GM19193 (cell line): ENCODE measurements at regions not wholly inside any gene's neighbourhood (a gene's known extent, or its start where the extent isn't known, plus 50 kb on each side); places are given as distances from the start of the nearest gene placed in this dataset.

Experiments used
- POLR2A ChIP-seq: IDR thresholded peaks from 4 replicates; pipeline ENCODE4 v1.6.1; 2011; ENCODE audit not compliant: insufficient read depth, insufficient read length; ENCODE audit errors: extremely low read depth

GRCh38 chr12:90203556-90203955, 494.9 kb upstream of the ATP2B1 start:
- TF ChIP-seq POLR2A = no peak

GRCh38 chr12:90199006-90199405, 490.4 kb upstream of the ATP2B1 start:
- no peak for TF ChIP-seq POLR2A

GRCh38 chr12:90193500-90193899, 484.9 kb upstream of the ATP2B1 start:
- no peak for TF ChIP-seq POLR2A

- TF ChIP-seq POLR2A = no peak
Measured at GRCh38 chr12:90188857-90189256, 480.2 kb upstream of the ATP2B1 start.

- no peak for TF ChIP-seq POLR2A
Measured at GRCh38 chr12:90183201-90183600, 474.6 kb upstream of the ATP2B1 start.

- TF ChIP-seq POLR2A = no peak
Measured at GRCh38 chr12:90181216-90181615, 472.6 kb upstream of the ATP2B1 start.

- TF ChIP-seq POLR2A = no peak
Measured at GRCh38 chr12:90174956-90175355, 466.3 kb upstream of the ATP2B1 start.

DNA sequence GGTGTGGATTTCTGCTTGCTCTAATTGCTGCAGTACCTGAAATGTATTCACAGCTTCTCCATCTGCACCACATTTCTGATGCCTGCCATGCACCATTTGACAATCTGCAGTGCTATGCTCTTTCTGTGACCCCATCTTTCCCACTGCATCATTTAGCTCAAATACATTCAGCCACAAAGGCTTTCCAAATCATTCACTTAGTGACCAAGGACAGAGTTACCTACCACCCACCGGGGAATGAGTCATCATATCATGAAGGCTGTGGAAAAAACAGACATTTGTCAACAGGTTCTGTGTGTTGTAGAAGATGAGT, 465.5 kb upstream of the ATP2B1 start:
- no peak for TF ChIP-seq POLR2A

GRCh38 chr12:90173499-90174197, 465.0 kb upstream of the ATP2B1 start:
- TF ChIP-seq POLR2A = no peak

DNA sequence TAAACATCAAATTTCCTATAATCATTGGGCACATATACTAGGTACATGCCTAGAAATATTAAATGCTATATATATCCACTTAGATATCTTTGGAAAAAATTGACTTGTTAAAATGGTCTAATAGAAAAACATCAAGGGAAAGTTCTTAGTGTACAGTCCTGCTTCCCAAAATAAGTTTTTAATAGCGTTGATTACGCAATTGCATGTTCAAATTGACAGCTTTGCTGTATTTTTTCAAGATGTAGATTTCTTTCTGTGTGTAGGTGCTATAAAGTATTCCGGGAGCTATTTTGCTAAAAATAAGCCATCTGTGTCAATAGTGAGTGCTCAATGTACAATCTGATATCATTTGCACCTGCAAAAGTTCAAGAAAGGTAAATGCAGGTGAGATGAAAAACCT, 463.9 kb upstream of the ATP2B1 start:
- TF ChIP-seq POLR2A = no peak

- no peak for TF ChIP-seq POLR2A
Measured at GRCh38 chr12:90170740-90171139, 462.1 kb upstream of the ATP2B1 start.

- no peak for TF ChIP-seq POLR2A
Measured at GRCh38 chr12:90167518-90168208, 459.0 kb upstream of the ATP2B1 start.

GRCh38 chr12:90166671-90167070, 458.0 kb upstream of the ATP2B1 start:
- TF ChIP-seq POLR2A = no peak

DNA sequence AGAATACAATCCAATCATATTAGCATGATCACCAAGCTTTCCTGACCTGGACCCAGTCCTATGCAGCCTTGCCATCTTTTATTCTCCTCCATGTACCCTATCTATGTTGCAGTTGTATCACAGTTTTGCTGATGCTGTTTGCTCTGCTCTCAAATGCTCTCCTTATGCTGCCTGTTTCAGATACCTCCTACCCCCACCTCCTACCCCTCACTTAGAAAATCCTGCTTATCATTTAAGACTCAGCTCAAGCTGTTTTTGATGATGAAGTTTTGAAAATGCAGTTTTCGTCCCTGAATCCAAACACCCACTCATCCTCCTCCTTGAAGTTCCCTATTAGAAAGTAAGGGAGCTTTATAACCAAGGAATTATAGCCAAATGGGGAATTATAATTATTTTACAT, 457.4 kb upstream of the ATP2B1 start:
- TF ChIP-seq POLR2A = no peak

DNA sequence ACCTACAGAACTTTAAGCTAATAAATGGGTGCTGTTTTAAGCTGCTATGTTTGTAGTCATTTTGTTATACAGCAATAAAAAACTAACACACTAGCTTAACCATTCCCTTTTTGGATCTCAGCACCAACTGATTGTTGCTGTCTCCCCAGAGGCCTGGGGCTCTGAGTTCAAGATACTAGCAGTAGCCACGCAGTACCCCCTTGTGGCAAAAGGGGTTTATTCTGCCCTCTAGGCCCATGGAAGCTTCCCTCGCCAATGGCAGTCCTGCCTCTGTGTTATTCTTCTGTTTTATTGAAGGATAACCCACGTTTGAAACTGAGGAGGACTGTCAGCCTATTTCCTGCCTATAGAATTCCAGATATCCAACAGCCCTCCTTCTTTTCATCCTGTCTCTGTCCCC, 455.3 kb upstream of the ATP2B1 start:
- no peak for TF ChIP-seq POLR2A

- TF ChIP-seq POLR2A = no peak
Measured at GRCh38 chr12:90153827-90154226, 445.2 kb upstream of the ATP2B1 start.
